Gastrocnemius medialis (tissue), 4 donors: ENCODE measurements at regions not wholly inside any gene's neighbourhood (a gene's known extent, or its start where the extent isn't known, plus 50 kb on each side); places are given as distances from the start of the nearest gene placed in this dataset.

ENCODE experiments used
- ATAC-seq, 2 donors: fragments of 150-250 bp; one replicate each; pipeline ENCODE4 v1.9.1; 2016
- DNase-seq, 2 donors: peaks; one replicate each; pipeline ENCODE4 v3.0.0-alpha.2; 2019
- H3K27ac ChIP-seq, 4 donors: fragments of 200-600 bp; sonication (generic); 1 replicate in 1 of 4; 2 replicates in 3 of 4; pipeline ENCODE4 v1.5.1; 2016 to 2018; ENCODE audit warnings: mild to moderate bottlenecking in 2 of 4, moderate library complexity in 1 of 4
- H3K27me3 ChIP-seq, 3 donors: fragments of 200-600 bp; sonication (generic) in 2 of 3; 1 replicate in 1 of 3; 2 replicates in 2 of 3; pipeline versions ENCODE4 v1.5.1 to v1.6.0; 2016 to 2019; ENCODE audit warnings: mild to moderate bottlenecking in 1 of 3, moderate library complexity in 1 of 3
- H3K36me3 ChIP-seq, 2 donors: fragments of 200-600 bp; sonication (generic) in 1 of 2; one replicate each; pipeline ENCODE4 v1.5.1; 2017 to 2018
- H3K4me1 ChIP-seq, 2 donors: fragments of 200-600 bp; sonication (generic) in 1 of 2; one replicate each; pipeline ENCODE4 v1.5.1; 2016 to 2017; ENCODE audit warnings: mild to moderate bottlenecking in 2 of 2
- H3K4me3 ChIP-seq, 4 donors: fragments of 200-600 bp; sonication (generic) in 3 of 4; 1 replicate in 1 of 4; 2 replicates in 3 of 4; pipeline ENCODE4 v1.5.1; 2016 to 2019; ENCODE audit warnings: mild to moderate bottlenecking in 2 of 4
- H3K9me3 ChIP-seq, 3 donors: fragments of 200-600 bp; sonication (generic) in 2 of 3; 1 replicate in 1 of 3; 2 replicates in 2 of 3; pipeline ENCODE4 v1.5.1; 2016 to 2019
- CTCF ChIP-seq, 5 experiments: fragments of 450-650 bp in 3 of 5; fragments of 200-600 bp in 2 of 5; sonication (generic) in 2 of 5; IDR thresholded peaks in 4 of 5; conservative IDR thresholded peaks in 1 of 5; 1 replicate in 4 of 5; 2 replicates in 1 of 5; pipeline ENCODE4 v1.5.1; 2016 to 2019; ENCODE audit warnings: antibody characterized with exemption in 5 of 5, mild to moderate bottlenecking in 3 of 5, moderate library complexity in 3 of 5
- POLR2A ChIP-seq, 2 donors: fragments of 450-650 bp; IDR thresholded peaks; one replicate each; pipeline ENCODE4 v1.6.1; 2017; ENCODE audit warnings: antibody characterized with exemption in 2 of 2, mild to moderate bottlenecking in 2 of 2, moderate library complexity in 2 of 2
- in situ Hi-C, 4 donors: fragments of 200-750 bp; cut with MboI; loops; one replicate each; pipeline versions ENCODE4 v1.15.0 to v1.8.0; 2017; ENCODE audit warnings: low sequenced_read_pairs in 4 of 4
- intact Hi-C: fragments of 100-400 bp; cut with DNase I; formaldehyde crosslinking; loops from one replicate; pipeline ENCODE4 v1.15.1; 2023; ENCODE audit warnings: low total_unique reads

GRCh38 chr6:104126315-104127005 is 733.3 kb downstream of the HACE1 start:
- no peak overlapping the region for H3K4me3 ChIP-seq
- intact Hi-C loops (no loop called here), in situ Hi-C loops (no loop called here)
- DNase-seq, result no peak
- no peaks in the 10 kb centered on the region for H3K27me3 ChIP-seq
- H3K4me1 ChIP-seq, result no peaks in the 10 kb centered on the region
- no peaks in the 10 kb centered on the region for H3K9me3 ChIP-seq
- TF ChIP-seq POLR2A (IDR thresholded peaks at IDR 0.05) (no peak), CTCF (IDR thresholded peaks at IDR 0.05 in 4 of 5, conservative IDR thresholded peaks at IDR 0.05 in 1 of 5) (no peak)
- H3K36me3 ChIP-seq, result no peaks in the 10 kb centered on the region
- no peak for ATAC-seq
- H3K27ac ChIP-seq, result no peak overlapping the region

GRCh38 chr6:104123227-104123626 is 736.5 kb downstream of the HACE1 start:
- Histone ChIP-seq H3K9me3 (no peaks in the 10 kb centered on the region), H3K4me3 (no peak overlapping the region), H3K27ac (no peak overlapping the region), H3K36me3 (no peaks in the 10 kb centered on the region), H3K4me1 (no peaks in the 10 kb centered on the region), H3K27me3 (no peaks in the 10 kb centered on the region)
- TF ChIP-seq POLR2A (IDR thresholded peaks at IDR 0.05), result no peak
- TF ChIP-seq CTCF (IDR thresholded peaks at IDR 0.05 in 4 of 5, conservative IDR thresholded peaks at IDR 0.05 in 1 of 5), result no peak
- in situ Hi-C loops, result no loop called here
- DNase-seq (no peak), ATAC-seq (no peak)
- intact Hi-C loops, result no loop called here

- Histone ChIP-seq H3K4me1 (no peaks in the 10 kb centered on the region), H3K4me3 (no peak overlapping the region), H3K36me3 (no peaks in the 10 kb centered on the region), H3K27ac (no peak overlapping the region), H3K27me3 (no peaks in the 10 kb centered on the region), H3K9me3 (no peaks in the 10 kb centered on the region)
- DNase-seq (no peak), ATAC-seq (no peak)
- intact Hi-C loops (no loop called here), in situ Hi-C loops (no loop called here)
- TF ChIP-seq CTCF (IDR thresholded peaks at IDR 0.05 in 4 of 5, conservative IDR thresholded peaks at IDR 0.05 in 1 of 5), result no peak
- TF ChIP-seq POLR2A (IDR thresholded peaks at IDR 0.05), result no peak
Observed at GRCh38 chr6:104118274-104118673, 741.4 kb downstream of the HACE1 start.

GRCh38 chr6:104109806-104110205 is 749.9 kb downstream of the HACE1 start:
- Histone ChIP-seq H3K9me3 (no peaks in the 10 kb centered on the region), H3K4me3 (no peak overlapping the region), H3K4me1 (no peaks in the 10 kb centered on the region), H3K27me3 (no peaks in the 10 kb centered on the region), H3K27ac (no peak overlapping the region), H3K36me3 (no peaks in the 10 kb centered on the region)
- intact Hi-C loops (no loop called here), in situ Hi-C loops (no loop called here)
- DNase-seq (no peak), ATAC-seq (no peak)
- TF ChIP-seq CTCF (IDR thresholded peaks at IDR 0.05 in 4 of 5, conservative IDR thresholded peaks at IDR 0.05 in 1 of 5), result no peak
- TF ChIP-seq POLR2A (IDR thresholded peaks at IDR 0.05), result no peak

GRCh38 chr6:104108634-104109033 is 751.1 kb downstream of the HACE1 start:
- intact Hi-C loops (no loop called here), in situ Hi-C loops (no loop called here)
- ATAC-seq (no peak), DNase-seq (no peak)
- Histone ChIP-seq H3K9me3 (no peaks in the 10 kb centered on the region), H3K27me3 (no peaks in the 10 kb centered on the region), H3K4me3 (no peak overlapping the region), H3K4me1 (no peaks in the 10 kb centered on the region), H3K36me3 (no peaks in the 10 kb centered on the region), H3K27ac (no peak overlapping the region)
- TF ChIP-seq CTCF (IDR thresholded peaks at IDR 0.05 in 4 of 5, conservative IDR thresholded peaks at IDR 0.05 in 1 of 5) (no peak), POLR2A (IDR thresholded peaks at IDR 0.05) (no peak)
